Esophagus squamous epithelium (tissue), 5 donors: ENCODE measurements at regions not wholly inside any gene's neighbourhood (a gene's known extent, or its start where the extent isn't known, plus 50 kb on each side); places are given as distances from the start of the nearest gene placed in this dataset.

Source experiments
- DNase-seq: peaks from one replicate; lab custom pipeline; 2025; lab: John Stamatoyannopoulos, UW
- H3K27ac ChIP-seq, 4 donors: fragments of 200-600 bp; sonication (generic); one replicate each; pipeline ENCODE4 v1.5.1; 2016 to 2019; ENCODE audit warnings: mild to moderate bottlenecking in 1 of 4
- H3K27me3 ChIP-seq, 4 donors: fragments of 200-600 bp; sonication (generic); 1 replicate in 3 of 4; 2 replicates in 1 of 4; pipeline versions ENCODE4 v1.5.1 to v1.6.0; 2017 to 2021; ENCODE audit warnings: antibody characterized with exemption in 1 of 4
- H3K36me3 ChIP-seq, 3 donors: fragments of 200-600 bp; sonication (generic); one replicate each; pipeline ENCODE4 v1.5.1; 2016 to 2019
- H3K4me1 ChIP-seq, 3 donors: fragments of 200-600 bp; sonication (generic); one replicate each; pipeline ENCODE4 v1.5.1; 2017 to 2019
- H3K4me3 ChIP-seq, 4 donors: fragments of 200-600 bp; sonication (generic); 1 replicate in 3 of 4; 2 replicates in 1 of 4; pipeline ENCODE4 v1.5.1; 2016 to 2019; ENCODE audit warnings: mild to moderate bottlenecking in 2 of 4, moderate library complexity in 1 of 4
- H3K9me3 ChIP-seq, 3 donors: fragments of 200-600 bp; sonication (generic); one replicate each; pipeline ENCODE4 v1.5.1; 2016 to 2019
- POLR2A ChIP-seq, 4 donors: fragments of 450-650 bp; IDR thresholded peaks; one replicate each; pipeline ENCODE4 v1.6.1; 2017; ENCODE audit warnings: antibody characterized with exemption in 4 of 4, mild to moderate bottlenecking in 4 of 4, moderate library complexity in 3 of 4
- WGBS, 2 donors: methylation state at CpG; one replicate each; pipeline ENCODE4 v1.1.5; 2018; 5-methylcytosine and 5-hydroxymethylcytosine counted together
- intact Hi-C: fragments of 100-400 bp; cut with DNase I; formaldehyde crosslinking; loops from one replicate; pipeline ENCODE4 v1.15.0; 2022
- TF ChIP-seq, protein P1 (sequence below), 6 experiments: fragments of 450-650 bp in 4 of 6; fragments of 200-600 bp in 2 of 6; sonication (generic) in 2 of 6; IDR thresholded peaks; one replicate each; pipeline ENCODE4 v1.5.1; 2016 to 2019; ENCODE audit warnings: antibody characterized with exemption in 6 of 6, mild to moderate bottlenecking in 4 of 6, moderate library complexity in 4 of 6
- donor health status: DM: yes; HTN: yes; CAD: no.

DNA sequence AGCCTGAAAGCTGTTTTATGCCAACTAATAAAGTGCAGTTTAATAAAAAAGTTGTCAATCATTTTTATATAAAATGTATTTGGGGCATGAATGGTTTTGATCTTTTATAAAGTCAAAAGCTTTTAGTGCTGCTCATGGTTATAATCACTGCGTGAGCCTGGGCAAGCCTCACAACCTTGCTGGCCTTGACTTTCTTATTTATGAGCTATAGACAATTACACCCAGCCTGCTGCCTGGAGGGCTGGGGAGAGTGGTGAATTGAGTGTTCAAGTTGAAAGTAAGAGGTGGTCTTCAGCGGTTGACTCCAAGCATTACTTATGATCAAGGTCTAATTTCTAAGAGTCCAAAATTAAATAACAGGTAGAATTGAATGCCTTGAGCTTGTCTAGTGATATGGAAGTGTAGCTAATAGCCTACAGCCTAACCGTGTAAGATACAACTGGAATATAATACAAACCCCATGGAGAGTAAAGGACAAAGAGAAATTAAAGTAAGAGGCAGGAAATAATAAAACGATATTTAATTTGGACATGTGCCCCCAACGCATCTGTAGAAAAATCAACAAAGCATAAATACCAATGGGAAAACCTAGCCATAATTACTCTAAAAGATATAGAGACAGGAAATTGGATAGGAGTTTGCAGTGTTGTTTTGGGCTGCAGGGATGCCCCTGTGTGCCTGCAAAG is 106.0 kb upstream of the CYP1B1 start:
- TF ChIP-seq, protein P1, sequence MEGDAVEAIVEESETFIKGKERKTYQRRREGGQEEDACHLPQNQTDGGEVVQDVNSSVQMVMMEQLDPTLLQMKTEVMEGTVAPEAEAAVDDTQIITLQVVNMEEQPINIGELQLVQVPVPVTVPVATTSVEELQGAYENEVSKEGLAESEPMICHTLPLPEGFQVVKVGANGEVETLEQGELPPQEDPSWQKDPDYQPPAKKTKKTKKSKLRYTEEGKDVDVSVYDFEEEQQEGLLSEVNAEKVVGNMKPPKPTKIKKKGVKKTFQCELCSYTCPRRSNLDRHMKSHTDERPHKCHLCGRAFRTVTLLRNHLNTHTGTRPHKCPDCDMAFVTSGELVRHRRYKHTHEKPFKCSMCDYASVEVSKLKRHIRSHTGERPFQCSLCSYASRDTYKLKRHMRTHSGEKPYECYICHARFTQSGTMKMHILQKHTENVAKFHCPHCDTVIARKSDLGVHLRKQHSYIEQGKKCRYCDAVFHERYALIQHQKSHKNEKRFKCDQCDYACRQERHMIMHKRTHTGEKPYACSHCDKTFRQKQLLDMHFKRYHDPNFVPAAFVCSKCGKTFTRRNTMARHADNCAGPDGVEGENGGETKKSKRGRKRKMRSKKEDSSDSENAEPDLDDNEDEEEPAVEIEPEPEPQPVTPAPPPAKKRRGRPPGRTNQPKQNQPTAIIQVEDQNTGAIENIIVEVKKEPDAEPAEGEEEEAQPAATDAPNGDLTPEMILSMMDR (IDR thresholded peaks at IDR 0.05) = no peak
- no peak for TF ChIP-seq POLR2A (IDR thresholded peaks at IDR 0.05)
- intact Hi-C loops = no loop called here
- Histone ChIP-seq H3K9me3 (no peaks in the 10 kb centered on the region), H3K27ac (peak overlapping the region in 2 of 4 donors; percentile 20 to 61), H3K4me1 (peaks cover 11 to 43% (median 23%) of the 10 kb centered on the region in 3 donors), H3K4me3 (no peak overlapping the region), H3K36me3 (no peaks in the 10 kb centered on the region), H3K27me3 (no peaks in the 10 kb centered on the region)
- 75 to 77% methylated on average over 5 of the region's 5 CpGs for WGBS, 2 donors
- no peak for DNase-seq

DNA sequence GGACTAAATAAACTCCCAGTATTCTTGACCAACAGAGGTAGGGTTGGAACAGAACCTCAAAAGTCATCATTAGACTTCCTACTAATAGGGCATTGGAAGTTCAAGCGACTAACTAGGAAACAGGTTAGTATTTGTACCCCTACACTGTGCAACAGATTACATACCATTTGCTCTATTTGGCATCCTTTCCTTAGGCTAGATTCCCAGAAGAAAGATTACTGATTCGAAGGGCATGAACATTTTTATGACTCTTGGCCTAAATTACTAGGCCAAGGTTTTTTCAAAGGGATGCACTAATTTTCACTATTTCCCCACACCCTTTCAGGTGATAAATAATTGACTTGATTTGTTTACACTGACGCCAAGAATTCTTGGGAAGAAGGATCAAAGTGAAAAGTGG is 104.8 kb upstream of the CYP1B1 start:
- intact Hi-C loops = no loop called here
- H3K27ac ChIP-seq = no peak overlapping the region

DNA sequence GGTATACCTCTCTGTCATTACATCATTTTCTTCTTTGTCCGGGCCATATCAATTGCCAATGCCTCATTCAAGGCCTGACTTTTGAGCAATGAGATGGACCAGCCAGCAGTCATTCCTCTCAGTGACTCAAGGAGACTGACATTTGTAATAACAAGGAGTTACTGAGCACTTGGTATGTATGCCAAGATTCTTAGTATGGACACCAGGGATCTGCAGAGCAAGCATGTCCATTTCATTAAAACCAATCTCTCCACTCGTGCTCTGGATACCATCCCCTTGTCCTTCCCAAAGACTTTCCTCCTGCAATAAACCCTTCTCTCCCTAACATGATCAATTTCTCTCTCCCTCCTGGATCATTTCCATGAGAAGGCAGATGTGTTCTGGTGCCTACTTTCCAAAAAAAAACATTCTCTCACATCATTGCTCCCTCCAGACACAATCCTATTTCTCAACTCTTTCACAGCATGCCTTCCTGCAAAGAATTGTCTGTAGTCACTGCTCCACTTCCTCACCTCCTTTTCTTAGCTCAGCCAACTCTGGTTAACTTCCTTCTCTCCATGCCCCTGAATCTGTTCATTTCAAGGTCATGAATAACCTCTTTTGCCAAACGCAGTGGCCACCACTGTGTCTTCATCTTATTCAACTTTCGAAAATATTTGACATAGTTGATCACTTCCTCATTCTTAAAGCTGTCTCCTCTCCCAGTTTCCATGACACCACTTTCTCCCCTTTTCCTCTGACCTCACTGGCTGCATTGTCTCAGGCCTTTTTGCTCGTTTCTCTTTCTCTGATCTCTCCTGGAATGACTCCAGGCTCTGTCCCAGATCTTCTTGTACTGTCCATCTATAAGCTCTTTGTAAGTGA is 102.8 kb upstream of the CYP1B1 start:
- whole genome bisulfite sequencing, 2 donors = 53 to 57% methylated on average over 5 of the region's 5 CpGs
- peaks cover 11 to 61% (median 29%) of the 10 kb centered on the region in 3 donors for H3K4me1 ChIP-seq
- H3K27me3 ChIP-seq = no peaks in the 10 kb centered on the region
- TF ChIP-seq, protein P1 (IDR thresholded peaks at IDR 0.05) = no peak
- TF ChIP-seq POLR2A (IDR thresholded peaks at IDR 0.05) = no peak
- no peak for DNase-seq
- H3K4me3 ChIP-seq = no peak overlapping the region
- no peaks in the 10 kb centered on the region for H3K36me3 ChIP-seq
- intact Hi-C loops = no loop called here
- peak overlapping the region in 3 of 4 donors; percentile 57 to 87 (median 75) for H3K27ac ChIP-seq
- H3K9me3 ChIP-seq = no peaks in the 10 kb centered on the region

More for the DNA sequence above, 104.8 kb upstream of the CYP1B1 start:
- H3K4me3 ChIP-seq = no peak overlapping the region
- peaks cover 11 to 50% (median 21%) of the 10 kb centered on the region in 3 donors for H3K4me1 ChIP-seq
- H3K36me3 ChIP-seq = no peaks in the 10 kb centered on the region
- no peak for TF ChIP-seq POLR2A (IDR thresholded peaks at IDR 0.05)
- TF ChIP-seq, protein P1 (IDR thresholded peaks at IDR 0.05) = no peak
- DNase-seq = no peak
- no peaks in the 10 kb centered on the region for H3K9me3 ChIP-seq
- H3K27me3 ChIP-seq = no peaks in the 10 kb centered on the region
- WGBS, 2 donors = 84 to 87% methylated on average over 3 of the region's 3 CpGs

DNA sequence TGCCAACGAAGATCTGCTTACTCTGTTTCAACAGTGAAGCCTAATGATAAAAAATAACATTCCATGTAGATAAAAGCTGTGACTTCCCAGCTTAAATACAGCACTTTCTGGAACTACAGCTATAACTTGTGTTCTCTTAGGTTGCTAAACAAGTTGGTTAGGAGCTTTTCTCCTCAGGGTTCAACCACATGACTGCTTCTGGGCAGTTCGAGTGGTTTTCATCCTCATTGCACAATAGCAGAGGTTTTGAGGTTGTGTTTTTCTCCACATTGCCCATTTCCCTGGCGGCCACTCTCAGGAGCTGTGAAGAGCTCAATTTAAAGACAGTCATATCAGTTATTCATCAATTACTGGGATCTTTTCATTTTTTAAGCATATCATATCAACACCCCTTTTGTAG is 102.2 kb upstream of the CYP1B1 start:
- 50 to 72% methylated on average over 3 of the region's 3 CpGs for WGBS, 2 donors
- H3K36me3 ChIP-seq = no peaks in the 10 kb centered on the region
- intact Hi-C loops = no loop called here
- peak overlapping the region in 3 of 4 donors; percentile 57 to 87 (median 75) for H3K27ac ChIP-seq
- H3K9me3 ChIP-seq = no peaks in the 10 kb centered on the region
- TF ChIP-seq POLR2A (IDR thresholded peaks at IDR 0.05) = no peak
- TF ChIP-seq, protein P1 (IDR thresholded peaks at IDR 0.05) = peak in 1 of 6 experiments; percentile 11
- H3K27me3 ChIP-seq = no peaks in the 10 kb centered on the region
- no peak for DNase-seq
- H3K4me3 ChIP-seq = no peak overlapping the region
- H3K4me1 ChIP-seq = peaks cover 11 to 61% (median 29%) of the 10 kb centered on the region in 3 donors

DNA sequence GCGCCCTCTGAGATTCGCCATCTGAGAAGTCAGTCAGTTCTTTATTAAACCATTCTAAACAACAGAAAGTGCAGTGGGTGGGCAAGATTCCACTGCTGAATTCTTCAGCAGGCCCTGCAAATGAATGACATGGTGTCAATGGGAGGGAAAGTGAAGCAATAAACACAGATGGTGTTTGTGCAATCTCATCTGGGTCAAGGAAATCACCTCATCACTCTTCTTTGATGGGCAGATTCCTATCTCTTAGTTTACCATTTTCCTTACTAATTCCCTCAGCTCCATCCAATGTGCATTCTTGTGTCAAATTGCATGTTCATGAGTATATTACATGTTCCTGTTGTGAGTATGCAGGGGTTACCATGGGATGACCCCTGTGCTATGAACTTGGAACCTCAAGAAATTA is 100.7 kb upstream of the CYP1B1 start:
- DNase-seq = no peak
- H3K9me3 ChIP-seq = no peaks in the 10 kb centered on the region
- no peak for TF ChIP-seq POLR2A (IDR thresholded peaks at IDR 0.05)
- TF ChIP-seq, protein P1 (IDR thresholded peaks at IDR 0.05) = no peak
- intact Hi-C loops = no loop called here
- peaks cover 11 to 53% (median 29%) of the 10 kb centered on the region in 3 donors for H3K4me1 ChIP-seq
- no peak overlapping the region for H3K4me3 ChIP-seq
- H3K27ac ChIP-seq = peak overlapping the region in 3 of 4 donors; percentile 57 to 87 (median 75)
- no peaks in the 10 kb centered on the region for H3K27me3 ChIP-seq
- 100% methylated on average over 2 of the region's 2 CpGs; no CpG with 5 or more reads in 1 of the 2 donors for WGBS, 2 donors
- no peaks in the 10 kb centered on the region for H3K36me3 ChIP-seq
